DOHH2 (cell line): ENCODE measurements at regions not wholly inside any gene's neighbourhood (a gene's known extent, or its start where the extent isn't known, plus 50 kb on each side); places are given as distances from the start of the nearest gene placed in this dataset.

ENCODE experiments used
- H3F3A ChIP-seq: fragments of 200-600 bp; sonication (generic), shearing (Covaris generic); 2 replicates; pipeline ENCODE4 v1.6.0; 2016; ENCODE audit warnings: antibody characterized with exemption, mild to moderate bottlenecking; ENCODE audit not compliant: control insufficient read depth, insufficient read depth
- H3K27ac ChIP-seq: fragments of 200-600 bp; sonication (generic); 2 replicates; pipeline ENCODE4 v1.5.1; 2014; ENCODE audit warnings: low read depth, mild to moderate bottlenecking, low read length, moderate library complexity
- H3K27me3 ChIP-seq: fragments of 200-600 bp; sonication (generic); 2 replicates; pipeline ENCODE4 v1.6.1; 2014; ENCODE audit warnings: mild to moderate bottlenecking, low read length, mixed read lengths; ENCODE audit not compliant: control insufficient read depth
- H3K36me3 ChIP-seq: fragments of 200-600 bp; sonication (generic); 2 replicates; pipeline ENCODE4 v1.6.1; 2014; ENCODE audit warnings: mild to moderate bottlenecking, low read length, moderate library complexity, mixed read lengths; ENCODE audit not compliant: control insufficient read depth
- H3K4me1 ChIP-seq: fragments of 200-600 bp; sonication (generic); 2 replicates; pipeline ENCODE4 v1.6.1; 2014; ENCODE audit warnings: mild to moderate bottlenecking, low read length, mixed read lengths; ENCODE audit not compliant: control insufficient read depth
- H3K4me2 ChIP-seq: fragments of 200-600 bp; sonication (generic); 2 replicates; pipeline ENCODE4 v1.6.0; 2014; ENCODE audit warnings: mild to moderate bottlenecking, low read length, moderate library complexity
- H3K4me3 ChIP-seq: fragments of 200-600 bp; sonication (generic); 2 replicates; pipeline ENCODE4 v1.5.1; 2014; ENCODE audit warnings: mild to moderate bottlenecking, low read length, mixed read lengths
- H3K79me2 ChIP-seq: fragments of 200-600 bp; sonication (generic); 2 replicates; pipeline ENCODE4 v1.6.1; 2014; ENCODE audit warnings: mild to moderate bottlenecking, low read length, mixed read lengths; ENCODE audit not compliant: control insufficient read depth
- H3K9me2 ChIP-seq: fragments of 200-600 bp; sonication (generic); replicated peaks from 2 replicates; pipeline ENCODE4 v1.6.1; 2014; ENCODE audit warnings: mild to moderate bottlenecking, low read length, mixed read lengths; ENCODE audit not compliant: control insufficient read depth
- H3K9me3 ChIP-seq: fragments of 200-600 bp; sonication (generic); 2 replicates; pipeline ENCODE4 v1.6.1; 2014; ENCODE audit warnings: antibody characterized with exemption, low read length, mixed read lengths; ENCODE audit not compliant: control insufficient read depth, insufficient read depth
- H4K20me1 ChIP-seq: fragments of 200-600 bp; sonication (generic); 2 replicates; pipeline ENCODE4 v1.6.0; 2014; ENCODE audit warnings: low read depth, mild to moderate bottlenecking, antibody characterized with exemption, low read length, moderate library complexity; ENCODE audit not compliant: control insufficient read depth, insufficient read depth
- EZH2phosphoT487 ChIP-seq: fragments of 200-600 bp; sonication (generic); IDR thresholded peaks from 2 replicates; pipeline ENCODE4 v1.6.1; 2017; ENCODE audit warnings: borderline replicate concordance, mild to moderate bottlenecking, antibody characterized with exemption, low read length, moderate library complexity, mixed read lengths
- TF ChIP-seq, protein P1 (sequence below): fragments of 200-600 bp; sonication (generic); IDR thresholded peaks from one replicate; pipeline ENCODE4 v1.5.1; 2014; ENCODE audit warnings: antibody characterized with exemption, mild to moderate bottlenecking, low read depth, low read length; ENCODE audit not compliant: poor library complexity, severe bottlenecking

DNA sequence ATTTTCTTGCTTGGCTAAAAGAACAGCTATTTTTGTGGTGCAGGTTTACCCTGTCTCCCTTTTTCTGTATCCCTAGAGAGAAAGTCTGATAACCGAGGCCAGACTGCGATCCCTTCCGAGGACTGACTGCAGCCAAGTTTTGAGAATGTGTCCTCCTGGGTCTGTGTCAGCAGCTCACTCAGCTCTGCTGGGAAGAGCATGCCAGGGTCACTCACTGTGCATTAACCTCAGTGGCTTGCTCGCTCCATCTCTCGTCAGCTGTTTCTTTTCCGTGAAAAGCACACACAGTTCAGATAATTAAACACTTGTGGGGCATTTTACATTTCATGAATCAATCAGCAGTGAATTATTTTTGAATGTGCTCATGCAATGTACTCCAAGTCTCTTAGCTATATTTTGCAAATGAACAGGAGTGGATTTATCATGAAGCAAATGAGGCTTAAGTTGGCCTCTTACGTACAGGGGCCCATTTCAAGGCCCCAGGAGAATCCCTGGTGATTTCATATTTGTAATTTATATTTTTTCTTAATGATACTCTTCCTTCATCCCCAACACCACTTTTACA is 252.1 kb downstream of the SMARCA2 start:
- Histone ChIP-seq H3K36me3 (peaks cover 5% of the 10 kb centered on the region; the same call in 1 of the 2 replicates), H4K20me1 (no peaks in the 10 kb centered on the region), H3K79me2 (no peaks in the 10 kb centered on the region), H3K9me3 (no peaks in the 10 kb centered on the region), H3K27ac (no peak overlapping the region), H3K27me3 (no peaks in the 10 kb centered on the region), H3K4me3 (no peak overlapping the region), H3K4me1 (peaks cover 83% of the 10 kb centered on the region), H3K9me2 (no peaks in the 10 kb centered on the region), H3F3A (peaks cover 11% of the 10 kb centered on the region), H3K4me2 (no peak overlapping the region)
- no peak for TF ChIP-seq EZH2phosphoT487
- TF ChIP-seq, protein P1, sequence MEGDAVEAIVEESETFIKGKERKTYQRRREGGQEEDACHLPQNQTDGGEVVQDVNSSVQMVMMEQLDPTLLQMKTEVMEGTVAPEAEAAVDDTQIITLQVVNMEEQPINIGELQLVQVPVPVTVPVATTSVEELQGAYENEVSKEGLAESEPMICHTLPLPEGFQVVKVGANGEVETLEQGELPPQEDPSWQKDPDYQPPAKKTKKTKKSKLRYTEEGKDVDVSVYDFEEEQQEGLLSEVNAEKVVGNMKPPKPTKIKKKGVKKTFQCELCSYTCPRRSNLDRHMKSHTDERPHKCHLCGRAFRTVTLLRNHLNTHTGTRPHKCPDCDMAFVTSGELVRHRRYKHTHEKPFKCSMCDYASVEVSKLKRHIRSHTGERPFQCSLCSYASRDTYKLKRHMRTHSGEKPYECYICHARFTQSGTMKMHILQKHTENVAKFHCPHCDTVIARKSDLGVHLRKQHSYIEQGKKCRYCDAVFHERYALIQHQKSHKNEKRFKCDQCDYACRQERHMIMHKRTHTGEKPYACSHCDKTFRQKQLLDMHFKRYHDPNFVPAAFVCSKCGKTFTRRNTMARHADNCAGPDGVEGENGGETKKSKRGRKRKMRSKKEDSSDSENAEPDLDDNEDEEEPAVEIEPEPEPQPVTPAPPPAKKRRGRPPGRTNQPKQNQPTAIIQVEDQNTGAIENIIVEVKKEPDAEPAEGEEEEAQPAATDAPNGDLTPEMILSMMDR: no peak

DNA sequence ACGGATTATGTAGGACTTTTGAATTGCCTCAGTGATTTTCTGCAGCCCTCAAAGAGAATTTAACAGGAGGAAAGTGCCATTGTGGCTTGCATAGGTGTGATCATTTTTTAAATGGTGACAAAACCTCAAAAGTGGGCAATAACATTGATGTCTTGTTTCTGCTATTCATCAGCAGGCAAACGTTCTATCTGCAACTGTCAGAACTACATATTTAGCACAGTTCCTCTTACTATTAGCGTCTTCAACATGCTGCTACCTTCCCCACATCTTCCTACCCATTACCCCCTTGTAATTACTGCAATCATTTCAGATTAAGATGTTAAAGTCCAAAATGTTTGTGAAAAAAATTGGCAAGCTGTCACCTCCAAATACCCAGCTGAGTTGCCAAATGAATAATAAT is 254.6 kb downstream of the SMARCA2 start:
- no peaks in the 10 kb centered on the region for H3K9me3 ChIP-seq
- no peaks in the 10 kb centered on the region for H3K9me2 ChIP-seq
- TF ChIP-seq, protein P1: no peak
- no peak for TF ChIP-seq EZH2phosphoT487
- H4K20me1 ChIP-seq: no peaks in the 10 kb centered on the region
- peaks cover 5% of the 10 kb centered on the region; the same call in 1 of the 2 replicates for H3K36me3 ChIP-seq
- peaks cover 60% of the 10 kb centered on the region for H3K4me1 ChIP-seq
- peak overlapping the region; percentile 44 for H3K4me3 ChIP-seq
- peak overlapping the region; percentile 57 for H3K4me2 ChIP-seq
- peaks cover 8% of the 10 kb centered on the region for H3F3A ChIP-seq
- no peaks in the 10 kb centered on the region for H3K27me3 ChIP-seq
- H3K79me2 ChIP-seq: no peaks in the 10 kb centered on the region
- peak overlapping the region; percentile 89 for H3K27ac ChIP-seq

DNA sequence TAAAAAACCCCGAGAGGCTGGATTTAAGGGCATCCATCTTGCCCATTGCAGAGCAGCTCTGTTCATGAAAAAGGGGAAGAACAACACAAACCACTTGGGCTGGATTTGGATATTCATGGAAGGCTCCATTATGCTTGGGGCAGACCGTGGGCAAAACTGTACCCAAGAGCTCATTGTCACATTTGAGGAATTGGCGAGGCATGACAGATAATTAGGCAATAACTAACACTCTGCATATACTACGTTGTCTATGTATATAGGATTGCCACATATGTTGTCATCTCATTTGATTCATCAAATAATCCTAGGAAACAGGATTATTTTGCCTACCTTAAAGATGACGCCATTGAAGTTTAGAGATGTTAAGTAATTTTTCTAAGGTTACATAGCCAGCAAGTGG is 255.4 kb downstream of the SMARCA2 start:
- TF ChIP-seq, protein P1: no peak
- no peak for TF ChIP-seq EZH2phosphoT487
- Histone ChIP-seq H3K4me3 (peak overlapping the region; percentile 44), H3F3A (peaks cover 8% of the 10 kb centered on the region), H3K4me1 (peaks cover 57% of the 10 kb centered on the region), H3K27me3 (no peaks in the 10 kb centered on the region), H3K9me3 (no peaks in the 10 kb centered on the region), H3K27ac (peak overlapping the region; percentile 89), H3K9me2 (no peaks in the 10 kb centered on the region), H3K79me2 (no peaks in the 10 kb centered on the region), H3K4me2 (peak overlapping the region; percentile 57), H4K20me1 (no peaks in the 10 kb centered on the region), H3K36me3 (peaks cover 5% of the 10 kb centered on the region; the same call in 1 of the 2 replicates)
